Natural killer cell (primary cell): ENCODE measurements at regions not wholly inside any gene's neighbourhood (a gene's known extent, or its start where the extent isn't known, plus 50 kb on each side); places are given as distances from the start of the nearest gene placed in this dataset.

Experiments used
- ATAC-seq, 3 donors: fragments of 150-1000 bp in 2 of 3; fragments of 200-7000 bp in 1 of 3; cut with Tn5 transposase; 1 replicate in 1 of 3; 2 replicates in 2 of 3; pipeline ENCODE4 v1.10.0; 2021; ENCODE audit warnings: mild to moderate bottlenecking in 2 of 3, moderate library complexity in 2 of 3
- DNase-seq, 2 donors: peaks; one replicate each; pipeline versions ENCODE4 v3.0.0 to v3.0.0-alpha.2; 2013 to 2021; ENCODE audit warnings: mixed read lengths in 1 of 2
- H3K27ac ChIP-seq: one replicate; pipeline ENCODE4 v1.5.1; 2013; ENCODE audit warnings: mild to moderate bottlenecking, low read length
- H3K27me3 ChIP-seq: one replicate; pipeline ENCODE4 v1.6.1; 2013; ENCODE audit warnings: low read length; ENCODE audit not compliant: control insufficient read depth, insufficient read depth
- H3K36me3 ChIP-seq: one replicate; pipeline ENCODE4 v1.6.1; 2013; ENCODE audit warnings: low read length; ENCODE audit not compliant: control insufficient read depth, insufficient read depth
- H3K4me1 ChIP-seq: one replicate; pipeline ENCODE4 v1.6.1; 2013; ENCODE audit warnings: low read length; ENCODE audit not compliant: control insufficient read depth, insufficient read depth
- H3K4me3 ChIP-seq: one replicate; pipeline ENCODE4 v1.5.1; 2013; ENCODE audit warnings: low read length
- H3K9me3 ChIP-seq: one replicate; pipeline ENCODE4 v1.6.1; 2013; ENCODE audit warnings: low read length; ENCODE audit not compliant: control insufficient read depth, insufficient read depth
- H3K27ac Mint-ChIP-seq, 2 donors: one replicate each; pipeline ENCODE4 v1.8.0; 2022; ENCODE audit warnings: mild to moderate bottlenecking in 2 of 2, mixed read lengths in 2 of 2, moderate library complexity in 1 of 2
- H3K27me3 Mint-ChIP-seq, 2 donors: one replicate each; pipeline ENCODE4 v1.8.0; 2022; ENCODE audit warnings: low read depth in 2 of 2, mixed read lengths in 2 of 2
- H3K36me3 Mint-ChIP-seq: one replicate; pipeline ENCODE4 v1.8.0; 2022; ENCODE audit warnings: mixed read lengths
- H3K4me1 Mint-ChIP-seq, 2 donors: one replicate each; pipeline ENCODE4 v1.8.0; 2022; ENCODE audit warnings: mixed read lengths in 2 of 2
- H3K4me3 Mint-ChIP-seq: one replicate; pipeline ENCODE4 v1.8.0; 2022; ENCODE audit warnings: mild to moderate bottlenecking, moderate library complexity, mixed read lengths
- H3K9me3 Mint-ChIP-seq, 2 donors: one replicate each; pipeline ENCODE4 v1.8.0; 2022; ENCODE audit warnings: mixed read lengths in 2 of 2
- WGBS: methylation state at CpG from one replicate; pipeline ENCODE4 v1.1.7; 2013; ENCODE audit warnings: missing lambda C conversion rate; ENCODE audit not compliant: insufficient coverage; 5-methylcytosine and 5-hydroxymethylcytosine counted together
- intact Hi-C: fragments of 100-400 bp; cut with micrococcal nuclease; formaldehyde crosslinking; loops from one replicate; pipeline ENCODE4 v1.14.2; 2022
- TF ChIP-seq, protein P1 (sequence below): fragments of 200-600 bp; IDR thresholded peaks from one replicate; pipeline ENCODE4 v1.8.0; 2022; ENCODE audit warnings: antibody characterized with exemption

DNA sequence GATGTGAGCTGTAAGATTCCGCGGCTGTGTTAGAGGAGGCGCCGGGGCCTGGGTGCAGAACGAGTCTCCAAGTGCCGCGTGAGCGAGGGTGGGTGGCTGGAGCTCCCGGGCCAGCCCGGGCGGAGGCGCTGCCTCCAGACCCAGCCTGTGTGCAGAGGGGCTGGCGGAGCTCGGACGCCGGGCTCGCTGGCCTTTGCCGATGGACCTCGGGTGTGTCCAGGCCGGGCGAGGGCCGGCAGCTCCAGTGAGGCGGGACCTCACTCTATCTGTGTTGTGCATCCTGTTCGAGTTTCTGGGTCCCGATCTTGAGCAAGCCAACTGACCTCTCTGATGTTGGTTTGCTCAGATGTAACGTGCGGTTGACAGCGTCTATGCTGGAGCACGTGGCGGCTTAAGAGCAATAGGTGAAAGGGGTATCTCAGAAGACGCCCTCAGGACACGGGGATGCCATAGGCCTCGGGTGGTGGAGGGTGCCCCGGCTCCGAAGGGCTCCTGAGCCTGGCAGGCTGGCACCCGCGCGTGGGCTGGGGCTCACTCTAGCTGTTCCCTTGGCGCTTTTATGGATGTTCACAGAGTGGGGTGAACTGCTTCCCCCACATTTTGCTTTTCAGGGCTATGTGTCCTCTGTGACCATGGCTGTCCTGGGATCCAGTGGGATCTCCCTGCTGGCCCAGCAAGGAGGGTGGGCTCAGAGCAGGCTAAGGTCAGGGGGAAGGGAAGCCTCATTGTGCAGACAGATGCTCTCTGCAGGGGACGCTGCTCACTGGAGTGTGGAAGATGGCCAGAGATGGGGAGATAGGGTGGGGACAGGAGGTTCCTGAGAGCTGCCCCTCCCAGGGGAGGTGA is 69.8 kb downstream of the MRPL36 start:
- Mint-ChIP-seq H3K4me3 (no peak overlapping the region), H3K27me3 (peaks cover 3 to 9% of the 10 kb centered on the region in 2 donors), H3K4me1 (peaks cover 0 to 6% of the 10 kb centered on the region in 2 donors), H3K36me3 (no peaks in the 10 kb centered on the region), H3K27ac (no peak overlapping the region), H3K9me3 (no peaks in the 10 kb centered on the region)
- no peaks in the 10 kb centered on the region for H3K4me1 ChIP-seq
- WGBS, result 92% methylated on average over 40 of the region's 40 CpGs
- H3K9me3 ChIP-seq, result no peaks in the 10 kb centered on the region
- ATAC-seq (no peak), DNase-seq (peak in 1 of 2 donors; percentile 10)
- H3K27me3 ChIP-seq, result no peaks in the 10 kb centered on the region
- intact Hi-C loops, result loop anchor here (10.0 kb wide), 1 partner anchor 285 kb away; no protein-coding TSS in a partner anchor
- no peak overlapping the region for H3K27ac ChIP-seq
- H3K4me3 ChIP-seq, result no peak overlapping the region
- no peaks in the 10 kb centered on the region for H3K36me3 ChIP-seq
- TF ChIP-seq, protein P1, sequence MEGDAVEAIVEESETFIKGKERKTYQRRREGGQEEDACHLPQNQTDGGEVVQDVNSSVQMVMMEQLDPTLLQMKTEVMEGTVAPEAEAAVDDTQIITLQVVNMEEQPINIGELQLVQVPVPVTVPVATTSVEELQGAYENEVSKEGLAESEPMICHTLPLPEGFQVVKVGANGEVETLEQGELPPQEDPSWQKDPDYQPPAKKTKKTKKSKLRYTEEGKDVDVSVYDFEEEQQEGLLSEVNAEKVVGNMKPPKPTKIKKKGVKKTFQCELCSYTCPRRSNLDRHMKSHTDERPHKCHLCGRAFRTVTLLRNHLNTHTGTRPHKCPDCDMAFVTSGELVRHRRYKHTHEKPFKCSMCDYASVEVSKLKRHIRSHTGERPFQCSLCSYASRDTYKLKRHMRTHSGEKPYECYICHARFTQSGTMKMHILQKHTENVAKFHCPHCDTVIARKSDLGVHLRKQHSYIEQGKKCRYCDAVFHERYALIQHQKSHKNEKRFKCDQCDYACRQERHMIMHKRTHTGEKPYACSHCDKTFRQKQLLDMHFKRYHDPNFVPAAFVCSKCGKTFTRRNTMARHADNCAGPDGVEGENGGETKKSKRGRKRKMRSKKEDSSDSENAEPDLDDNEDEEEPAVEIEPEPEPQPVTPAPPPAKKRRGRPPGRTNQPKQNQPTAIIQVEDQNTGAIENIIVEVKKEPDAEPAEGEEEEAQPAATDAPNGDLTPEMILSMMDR, result no peak

GRCh38 chr5:1728846-1729245 is 70.8 kb downstream of the MRPL36 start:
- no peaks in the 10 kb centered on the region for H3K36me3 ChIP-seq
- H3K4me3 ChIP-seq, result no peak overlapping the region
- H3K27ac Mint-ChIP-seq, result no peak overlapping the region
- peaks cover 3 to 9% of the 10 kb centered on the region in 2 donors for H3K27me3 Mint-ChIP-seq
- H3K27me3 ChIP-seq, result no peaks in the 10 kb centered on the region
- no peak overlapping the region for H3K27ac ChIP-seq
- peaks cover 0 to 6% of the 10 kb centered on the region in 2 donors for H3K4me1 Mint-ChIP-seq
- H3K9me3 Mint-ChIP-seq, result no peaks in the 10 kb centered on the region
- H3K9me3 ChIP-seq, result no peaks in the 10 kb centered on the region
- no peaks in the 10 kb centered on the region for H3K4me1 ChIP-seq
- DNase-seq, result peak in 1 of 2 donors; percentile 4
- H3K36me3 Mint-ChIP-seq, result no peaks in the 10 kb centered on the region
- intact Hi-C loops, result no loop called here
- TF ChIP-seq, protein P1, result no peak
- no peak for ATAC-seq
- H3K4me3 Mint-ChIP-seq, result no peak overlapping the region
- 93% methylated on average over 18 of the region's 24 CpGs for WGBS

GRCh38 chr5:1727571-1727970 is 72.1 kb downstream of the MRPL36 start:
- no peaks in the 10 kb centered on the region for H3K9me3 ChIP-seq
- H3K27me3 ChIP-seq, result no peaks in the 10 kb centered on the region
- 82% methylated on average over 19 of the region's 19 CpGs for WGBS
- H3K4me3 ChIP-seq, result no peak overlapping the region
- H3K27ac ChIP-seq, result no peak overlapping the region
- TF ChIP-seq, protein P1, result no peak
- no peak for ATAC-seq
- no peaks in the 10 kb centered on the region for H3K36me3 ChIP-seq
- intact Hi-C loops, result no loop called here
- Mint-ChIP-seq H3K27me3 (peaks cover 7 to 9% of the 10 kb centered on the region in 2 donors), H3K4me1 (peaks cover 0 to 6% of the 10 kb centered on the region in 2 donors), H3K36me3 (no peaks in the 10 kb centered on the region), H3K4me3 (no peak overlapping the region), H3K9me3 (no peaks in the 10 kb centered on the region), H3K27ac (no peak overlapping the region)
- no peaks in the 10 kb centered on the region for H3K4me1 ChIP-seq
- no peak for DNase-seq
